HL-60 (cell line): ENCODE measurements at regions not wholly inside any gene's neighbourhood (a gene's known extent, or its start where the extent isn't known, plus 50 kb on each side); places are given as distances from the start of the nearest gene placed in this dataset.

Experiments
- DNase-seq, 2 experiments: peaks; one replicate each; pipeline ENCODE4 v3.0.0-alpha.2; 2010 to 2020; ENCODE audit warnings: low read depth in 1 of 2, low spot score in 1 of 2
- H3K27ac ChIP-seq: fragments of 250-450 bp; sonication (Bioruptor Pico); replicated peaks from 2 replicates; pipeline ENCODE4 v1.5.1; 2020; ENCODE audit warnings: mild to moderate bottlenecking, moderate library complexity
- H3K27me3 ChIP-seq: fragments of 250-450 bp; sonication (Bioruptor Pico); 2 replicates; pipeline ENCODE4 v1.5.1; 2021; ENCODE audit warnings: mild to moderate bottlenecking, moderate library complexity; ENCODE audit not compliant: insufficient read depth, poor library complexity, severe bottlenecking
- H3K4me3 ChIP-seq: replicated peaks from 2 replicates; pipeline ENCODE4 v1.5.1; 2011; ENCODE audit warnings: mild to moderate bottlenecking, control low read depth, low read length; ENCODE audit not compliant: insufficient read depth
- CTCF ChIP-seq: IDR thresholded peaks from one replicate; pipeline ENCODE4 v1.5.1; 2011; ENCODE audit warnings: low read length, control low read depth, inconsistent platforms; ENCODE audit not compliant: insufficient read depth
- GABPA ChIP-seq: IDR thresholded peaks from 2 replicates; pipeline ENCODE4 v1.6.1; 2012; ENCODE audit warnings: low read depth
- POLR2AphosphoS5 ChIP-seq: IDR thresholded peaks from 2 replicates; pipeline ENCODE4 v1.6.1; 2012; ENCODE audit warnings: low read depth
- REST ChIP-seq: IDR thresholded peaks from 2 replicates; pipeline ENCODE4 v1.6.1; 2012; ENCODE audit warnings: low read depth; ENCODE audit not compliant: insufficient replicate concordance
- SPI1 ChIP-seq: IDR thresholded peaks from 2 replicates; pipeline ENCODE4 v1.6.1; 2012; ENCODE audit warnings: low read depth, mild to moderate bottlenecking, borderline replicate concordance

- DNase-seq, result no peak
- no peak overlapping the region for H3K27ac ChIP-seq
- no peak overlapping the region for H3K4me3 ChIP-seq
- no peak for TF ChIP-seq POLR2AphosphoS5
- TF ChIP-seq CTCF, result no peak
- no peak for TF ChIP-seq GABPA
- no peak for TF ChIP-seq SPI1
- no peak for TF ChIP-seq REST
- H3K27me3 ChIP-seq, result peaks cover 4% of the 10 kb centered on the region
Measured at GRCh38 chr4:153934688-153935017, 145.8 kb upstream of the SFRP2 start.

GRCh38 chr4:153933915-153934687 is 145.2 kb upstream of the SFRP2 start:
- Histone ChIP-seq H3K27me3 (peaks cover 4% of the 10 kb centered on the region), H3K27ac (no peak overlapping the region), H3K4me3 (no peak overlapping the region)
- DNase-seq, result no peak
- no peak for TF ChIP-seq REST
- no peak for TF ChIP-seq GABPA
- TF ChIP-seq SPI1, result no peak
- TF ChIP-seq CTCF, result no peak
- TF ChIP-seq POLR2AphosphoS5, result no peak

GRCh38 chr4:153931804-153932203 is 142.9 kb upstream of the SFRP2 start:
- no peak for TF ChIP-seq SPI1
- TF ChIP-seq CTCF, result no peak
- no peak for TF ChIP-seq POLR2AphosphoS5
- no peak for TF ChIP-seq REST
- no peak for TF ChIP-seq GABPA
- no peak for DNase-seq
- H3K27me3 ChIP-seq, result peaks cover 4% of the 10 kb centered on the region

More at GRCh38 chr4:153931804-153932203, 142.9 kb upstream of the SFRP2 start:
- Histone ChIP-seq H3K27ac (no peak overlapping the region), H3K4me3 (no peak overlapping the region)
